HL-60 (cell line): ENCODE measurements at regions not wholly inside any gene's neighbourhood (a gene's known extent, or its start where the extent isn't known, plus 50 kb on each side); places are given as distances from the start of the nearest gene placed in this dataset.

ENCODE experiments used
- CTCF ChIP-seq: IDR thresholded peaks from one replicate; pipeline ENCODE4 v1.5.1; 2011; ENCODE audit warnings: low read length, control low read depth, inconsistent platforms; ENCODE audit not compliant: insufficient read depth
- POLR2AphosphoS5 ChIP-seq: IDR thresholded peaks from 2 replicates; pipeline ENCODE4 v1.6.1; 2012; ENCODE audit warnings: low read depth
- TF ChIP-seq, protein P1 (sequence below): IDR thresholded peaks from 2 replicates; pipeline ENCODE4 v1.6.1; 2012; ENCODE audit warnings: low read depth; ENCODE audit not compliant: insufficient replicate concordance

DNA sequence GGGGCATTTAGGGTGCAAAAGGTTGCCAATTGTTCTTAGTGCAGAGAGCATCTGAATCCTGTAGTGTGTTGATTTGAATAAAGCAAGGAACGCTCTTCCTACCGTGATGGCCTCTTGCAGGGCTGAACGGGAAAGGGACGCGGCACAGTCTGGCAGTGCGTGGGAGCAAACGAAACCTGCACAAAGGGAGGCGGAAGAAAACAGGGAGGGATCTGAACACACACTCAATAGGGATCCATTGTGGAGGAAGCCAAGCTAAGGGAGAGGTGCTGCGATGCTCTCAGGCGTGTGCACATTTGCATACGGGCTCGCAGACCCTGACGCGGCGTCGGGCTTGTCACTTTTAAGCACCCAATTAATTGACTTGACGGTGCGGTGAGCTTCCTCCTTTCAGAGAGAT, 414.0 kb upstream of the IRX1 start:
- TF ChIP-seq CTCF (no peak), POLR2AphosphoS5 (no peak)
- TF ChIP-seq, protein P1, sequence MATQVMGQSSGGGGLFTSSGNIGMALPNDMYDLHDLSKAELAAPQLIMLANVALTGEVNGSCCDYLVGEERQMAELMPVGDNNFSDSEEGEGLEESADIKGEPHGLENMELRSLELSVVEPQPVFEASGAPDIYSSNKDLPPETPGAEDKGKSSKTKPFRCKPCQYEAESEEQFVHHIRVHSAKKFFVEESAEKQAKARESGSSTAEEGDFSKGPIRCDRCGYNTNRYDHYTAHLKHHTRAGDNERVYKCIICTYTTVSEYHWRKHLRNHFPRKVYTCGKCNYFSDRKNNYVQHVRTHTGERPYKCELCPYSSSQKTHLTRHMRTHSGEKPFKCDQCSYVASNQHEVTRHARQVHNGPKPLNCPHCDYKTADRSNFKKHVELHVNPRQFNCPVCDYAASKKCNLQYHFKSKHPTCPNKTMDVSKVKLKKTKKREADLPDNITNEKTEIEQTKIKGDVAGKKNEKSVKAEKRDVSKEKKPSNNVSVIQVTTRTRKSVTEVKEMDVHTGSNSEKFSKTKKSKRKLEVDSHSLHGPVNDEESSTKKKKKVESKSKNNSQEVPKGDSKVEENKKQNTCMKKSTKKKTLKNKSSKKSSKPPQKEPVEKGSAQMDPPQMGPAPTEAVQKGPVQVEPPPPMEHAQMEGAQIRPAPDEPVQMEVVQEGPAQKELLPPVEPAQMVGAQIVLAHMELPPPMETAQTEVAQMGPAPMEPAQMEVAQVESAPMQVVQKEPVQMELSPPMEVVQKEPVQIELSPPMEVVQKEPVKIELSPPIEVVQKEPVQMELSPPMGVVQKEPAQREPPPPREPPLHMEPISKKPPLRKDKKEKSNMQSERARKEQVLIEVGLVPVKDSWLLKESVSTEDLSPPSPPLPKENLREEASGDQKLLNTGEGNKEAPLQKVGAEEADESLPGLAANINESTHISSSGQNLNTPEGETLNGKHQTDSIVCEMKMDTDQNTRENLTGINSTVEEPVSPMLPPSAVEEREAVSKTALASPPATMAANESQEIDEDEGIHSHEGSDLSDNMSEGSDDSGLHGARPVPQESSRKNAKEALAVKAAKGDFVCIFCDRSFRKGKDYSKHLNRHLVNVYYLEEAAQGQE, result no peak
